Endothelial cell of umbilical vein (primary cell): ENCODE measurements at regions not wholly inside any gene's neighbourhood (a gene's known extent, or its start where the extent isn't known, plus 50 kb on each side); places are given as distances from the start of the nearest gene placed in this dataset.

Experiments
- BruUV-seq: library from RNA; stranded (reverse); fragments of 400-500 nt; replicated peaks from 2 replicates; lab custom pipeline; 2021; lab: Mats Ljungman, UMichigan
- CTCF ChIA-PET: fragments of 300-600, 350-600 bp; sonication (Branson Sonifier 250); formaldehyde crosslinking; loops from one replicate; lab custom pipeline; 2021; ENCODE audit warnings: antibody characterized with exemption, inconsistent platforms; lab: Charles Lee
- POLR2A ChIA-PET: fragments of 300-600, 350-600 bp; sonication (Branson Sonifier 250); formaldehyde crosslinking; loops from one replicate; lab custom pipeline; 2021; ENCODE audit warnings: antibody characterized with exemption, inconsistent platforms; lab: Charles Lee
- DNase-seq: peaks from one replicate; pipeline ENCODE4 v3.0.0-alpha.2; 2011; ENCODE audit warnings: low read depth, low spot score
- FAIRE-seq: peaks from 2 replicates; lab custom pipeline; 2011; peaks lifted over from hg19 to GRCh38; lab: Jason Lieb, UNC
- H2AFZ ChIP-seq: 2 replicates; pipeline ENCODE4 v1.6.0; 2012; ENCODE audit warnings: low read depth, low read length, control low read depth, inconsistent platforms
- H3K27ac ChIP-seq: 2 replicates; pipeline ENCODE4 v1.5.1; 2011; ENCODE audit warnings: low read depth, mild to moderate bottlenecking, control low read depth, low read length, moderate library complexity; ENCODE audit not compliant: insufficient read depth
- H3K27me3 ChIP-seq, 2 experiments: 2 replicates each; pipeline versions ENCODE4 v1.6.0 to v1.6.1; 2011; ENCODE audit warnings: low read length in 2 of 2, mixed read lengths in 1 of 2; ENCODE audit not compliant: control insufficient read depth in 2 of 2, insufficient read depth in 2 of 2
- H3K36me3 ChIP-seq, 2 experiments: 2 replicates in 1 of 2; 3 replicates in 1 of 2; pipeline ENCODE4 v1.5.1; 2011; ENCODE audit warnings: low read length in 2 of 2, mild to moderate bottlenecking in 1 of 2, moderate library complexity in 1 of 2; ENCODE audit not compliant: control insufficient read depth in 2 of 2, insufficient read depth in 2 of 2; ENCODE audit errors: extremely low read depth in 1 of 2
- H3K4me1 ChIP-seq: 3 replicates; pipeline ENCODE4 v1.5.1; 2011; ENCODE audit warnings: mild to moderate bottlenecking, low read length; ENCODE audit not compliant: control insufficient read depth, insufficient read depth; ENCODE audit errors: extremely low read depth
- H3K4me2 ChIP-seq: 2 replicates; pipeline ENCODE4 v1.6.1; 2011; ENCODE audit warnings: low read length, control low read depth, mixed read lengths; ENCODE audit not compliant: insufficient read depth
- H3K4me3 ChIP-seq, 3 experiments: fragments of 200-600 bp in 1 of 3; sonication (generic), shearing (Covaris generic) in 1 of 3; replicated peaks in 1 of 3; 2 replicates each; pipeline ENCODE4 v1.5.1; 2011 to 2016; ENCODE audit warnings: control low read depth in 3 of 3, low read length in 3 of 3, mild to moderate bottlenecking in 2 of 3, inconsistent platforms in 1 of 3, low read depth in 1 of 3, moderate library complexity in 1 of 3; ENCODE audit not compliant: insufficient read depth in 1 of 3
- H3K79me2 ChIP-seq: 2 replicates; pipeline ENCODE4 v1.6.0; 2012; ENCODE audit warnings: low read length, inconsistent platforms; ENCODE audit not compliant: control insufficient read depth, insufficient read depth
- H3K9ac ChIP-seq: replicated peaks from 2 replicates; pipeline ENCODE3; 2011; ENCODE audit warnings: low read length, control low read depth; ENCODE audit not compliant: insufficient read depth; ENCODE audit errors: extremely low read depth
- H3K9me1 ChIP-seq: replicated peaks from 3 replicates; pipeline ENCODE4 v1.6.0; 2011; ENCODE audit warnings: mild to moderate bottlenecking, low read length; ENCODE audit not compliant: control insufficient read depth, insufficient read depth; ENCODE audit errors: extremely low read depth
- H3K9me3 ChIP-seq: replicated peaks from 2 replicates; pipeline ENCODE4 v1.5.1; 2012; ENCODE audit warnings: low read length, inconsistent platforms; ENCODE audit not compliant: control insufficient read depth, insufficient read depth
- H4K20me1 ChIP-seq: replicated peaks from 2 replicates; pipeline ENCODE3; 2011; ENCODE audit warnings: mild to moderate bottlenecking, low read length; ENCODE audit not compliant: control insufficient read depth, insufficient read depth; ENCODE audit errors: extremely low read depth
- EZH2 ChIP-seq: IDR thresholded peaks from 2 replicates; pipeline ENCODE4 v1.6.1; 2012; ENCODE audit warnings: borderline replicate concordance, low read depth, mild to moderate bottlenecking, moderate library complexity, low read length, inconsistent platforms; ENCODE audit not compliant: severe bottlenecking
- FOS ChIP-seq: IDR thresholded peaks from 2 replicates; pipeline ENCODE4 v1.6.1; 2011; ENCODE audit warnings: mild to moderate bottlenecking, low read length, moderate library complexity, borderline replicate concordance; ENCODE audit not compliant: insufficient read depth
- GATA2 ChIP-seq: IDR thresholded peaks from 2 replicates; pipeline ENCODE4 v1.7.0; 2011; ENCODE audit warnings: low read depth, mild to moderate bottlenecking, moderate library complexity, mixed read lengths, low read length; ENCODE audit not compliant: insufficient read length, insufficient read depth
- JUN ChIP-seq: IDR thresholded peaks from 2 replicates; pipeline ENCODE4 v1.6.1; 2011; ENCODE audit warnings: borderline replicate concordance, low read depth; ENCODE audit not compliant: insufficient read length, insufficient read depth
- MYC ChIP-seq: IDR thresholded peaks from one replicate; pipeline ENCODE4 v1.6.1; 2011; ENCODE audit warnings: mild to moderate bottlenecking, low read depth, low read length
- POLR2A ChIP-seq: IDR thresholded peaks from 2 replicates; pipeline ENCODE4 v1.6.1; 2012; ENCODE audit warnings: low read depth, mild to moderate bottlenecking, control low read depth, low read length
- POLR2AphosphoS5 ChIP-seq: IDR thresholded peaks from 2 replicates; pipeline ENCODE4 v1.6.1; 2012; ENCODE audit warnings: low read depth, mild to moderate bottlenecking, control low read depth, low read length, moderate library complexity; ENCODE audit not compliant: insufficient read depth
- dilution Hi-C: fragments of 300-500 bp; cut with MboI; formaldehyde crosslinking; loops from one replicate; pipeline ENCODE4 v1.15.0; 2019; ENCODE audit warnings: low sequenced_read_pairs; ENCODE audit not compliant: extremely low pct_ligation_motif_present
- intact Hi-C: fragments of 100-400 bp; cut with micrococcal nuclease; formaldehyde crosslinking; loops from one replicate; pipeline ENCODE4 v1.10.0; 2022
- TF ChIP-seq, protein P1 (sequence below): IDR thresholded peaks from 2 replicates; pipeline ENCODE4 v1.6.1; 2011; ENCODE audit not compliant: insufficient read depth, insufficient read length
- TF ChIP-seq, protein P2 (sequence below), 2 donors: IDR thresholded peaks; 1 replicate in 1 of 2; 2 replicates in 1 of 2; pipeline ENCODE4 v1.5.1; 2011; ENCODE audit warnings: low read length in 2 of 2, mild to moderate bottlenecking in 2 of 2, moderate library complexity in 2 of 2, control low read depth in 1 of 2, inconsistent platforms in 1 of 2, low read depth in 1 of 2; ENCODE audit not compliant: insufficient read depth in 1 of 2; ENCODE audit errors: extremely low read depth in 1 of 2

GRCh38 chr16:26511463-26511862 is 555.3 kb upstream of the C16orf82 start:
- FAIRE-seq (no peak), DNase-seq (no peak)
- Histone ChIP-seq H3K4me1 (no peaks in the 10 kb centered on the region), H2AFZ (no peak overlapping the region), H3K9ac (no peak overlapping the region), H3K4me2 (no peak overlapping the region), H3K4me3 (no peak overlapping the region), H3K36me3 (no peaks in the 10 kb centered on the region), H3K9me3 (peaks cover 5% of the 10 kb centered on the region), H3K27me3 (no peaks in the 10 kb centered on the region), H4K20me1 (no peaks in the 10 kb centered on the region), H3K27ac (no peak overlapping the region), H3K9me1 (no peaks in the 10 kb centered on the region), H3K79me2 (no peaks in the 10 kb centered on the region)
- dilution Hi-C loops: no loop called here
- POLR2A ChIA-PET: no interaction called here
- intact Hi-C loops: no loop called here
- CTCF ChIA-PET: no interaction called here
- TF ChIP-seq FOS (no peak), POLR2AphosphoS5 (no peak), GATA2 (no peak), EZH2 (no peak), MYC (no peak), POLR2A (no peak), JUN (no peak)
- TF ChIP-seq, protein P1, sequence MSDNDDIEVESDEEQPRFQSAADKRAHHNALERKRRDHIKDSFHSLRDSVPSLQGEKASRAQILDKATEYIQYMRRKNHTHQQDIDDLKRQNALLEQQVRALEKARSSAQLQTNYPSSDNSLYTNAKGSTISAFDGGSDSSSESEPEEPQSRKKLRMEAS: no peak
- TF ChIP-seq, protein P2, sequence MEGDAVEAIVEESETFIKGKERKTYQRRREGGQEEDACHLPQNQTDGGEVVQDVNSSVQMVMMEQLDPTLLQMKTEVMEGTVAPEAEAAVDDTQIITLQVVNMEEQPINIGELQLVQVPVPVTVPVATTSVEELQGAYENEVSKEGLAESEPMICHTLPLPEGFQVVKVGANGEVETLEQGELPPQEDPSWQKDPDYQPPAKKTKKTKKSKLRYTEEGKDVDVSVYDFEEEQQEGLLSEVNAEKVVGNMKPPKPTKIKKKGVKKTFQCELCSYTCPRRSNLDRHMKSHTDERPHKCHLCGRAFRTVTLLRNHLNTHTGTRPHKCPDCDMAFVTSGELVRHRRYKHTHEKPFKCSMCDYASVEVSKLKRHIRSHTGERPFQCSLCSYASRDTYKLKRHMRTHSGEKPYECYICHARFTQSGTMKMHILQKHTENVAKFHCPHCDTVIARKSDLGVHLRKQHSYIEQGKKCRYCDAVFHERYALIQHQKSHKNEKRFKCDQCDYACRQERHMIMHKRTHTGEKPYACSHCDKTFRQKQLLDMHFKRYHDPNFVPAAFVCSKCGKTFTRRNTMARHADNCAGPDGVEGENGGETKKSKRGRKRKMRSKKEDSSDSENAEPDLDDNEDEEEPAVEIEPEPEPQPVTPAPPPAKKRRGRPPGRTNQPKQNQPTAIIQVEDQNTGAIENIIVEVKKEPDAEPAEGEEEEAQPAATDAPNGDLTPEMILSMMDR (IDR thresholded peaks at IDR 0.05; ENCODE audit: extremely low read depth in 1 of 2, insufficient read depth in 1 of 2, low read depth in 1 of 2, low read length in 2 of 2): no peak
- BruUV-seq: no TSS peak
